ENCODE measurements at regions not wholly inside any gene's neighbourhood (a gene's known extent, or its start where the extent isn't known, plus 50 kb on each side); places are given as distances from the start of the nearest gene placed in this dataset.

DNA sequence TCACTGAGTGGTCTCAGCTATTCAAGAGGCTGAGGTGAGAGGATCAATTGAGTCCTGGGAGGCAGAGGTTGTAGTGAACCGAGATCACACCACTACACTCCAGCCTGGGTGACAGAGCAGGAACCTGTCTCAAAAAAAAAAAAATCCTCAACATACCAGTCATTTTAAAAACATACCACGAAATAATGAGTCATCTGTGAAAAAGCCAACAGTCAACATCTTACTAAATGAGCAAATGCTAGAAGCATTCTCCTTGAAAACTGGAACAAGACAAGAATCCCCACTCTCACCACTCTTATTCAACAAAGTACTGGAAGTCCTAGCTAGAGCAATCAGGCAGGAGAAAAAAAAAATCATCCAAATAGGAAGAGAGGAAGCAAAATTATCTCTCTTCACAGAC lies 104.0 kb upstream of the ARHGEF9 start:
- TF ChIP-seq, protein P1, sequence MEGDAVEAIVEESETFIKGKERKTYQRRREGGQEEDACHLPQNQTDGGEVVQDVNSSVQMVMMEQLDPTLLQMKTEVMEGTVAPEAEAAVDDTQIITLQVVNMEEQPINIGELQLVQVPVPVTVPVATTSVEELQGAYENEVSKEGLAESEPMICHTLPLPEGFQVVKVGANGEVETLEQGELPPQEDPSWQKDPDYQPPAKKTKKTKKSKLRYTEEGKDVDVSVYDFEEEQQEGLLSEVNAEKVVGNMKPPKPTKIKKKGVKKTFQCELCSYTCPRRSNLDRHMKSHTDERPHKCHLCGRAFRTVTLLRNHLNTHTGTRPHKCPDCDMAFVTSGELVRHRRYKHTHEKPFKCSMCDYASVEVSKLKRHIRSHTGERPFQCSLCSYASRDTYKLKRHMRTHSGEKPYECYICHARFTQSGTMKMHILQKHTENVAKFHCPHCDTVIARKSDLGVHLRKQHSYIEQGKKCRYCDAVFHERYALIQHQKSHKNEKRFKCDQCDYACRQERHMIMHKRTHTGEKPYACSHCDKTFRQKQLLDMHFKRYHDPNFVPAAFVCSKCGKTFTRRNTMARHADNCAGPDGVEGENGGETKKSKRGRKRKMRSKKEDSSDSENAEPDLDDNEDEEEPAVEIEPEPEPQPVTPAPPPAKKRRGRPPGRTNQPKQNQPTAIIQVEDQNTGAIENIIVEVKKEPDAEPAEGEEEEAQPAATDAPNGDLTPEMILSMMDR (optimal IDR thresholded peaks at IDR 0.05 in 1 of 3, IDR thresholded peaks at IDR 0.05 in 1 of 3, conservative IDR thresholded peaks at IDR 0.05 in 1 of 3; ENCODE audit: extremely low read depth in 1 of 3, insufficient read depth in 2 of 3, low read length in 3 of 3), result no peak
- no peak for TF ChIP-seq EZH2 (IDR thresholded peaks at IDR 0.05; ENCODE audit: low read length)

Data from keratinocyte (primary cell).